GM21825 (cell line): ENCODE measurements at regions not wholly inside any gene's neighbourhood (a gene's known extent, or its start where the extent isn't known, plus 50 kb on each side); places are given as distances from the start of the nearest gene placed in this dataset.
"Not testable (repeated sequence)": the region's sequence is repeated elsewhere in the genome, so short reads cannot be mapped to it uniquely, and the experiment has no call there.

Source experiments
- ATAC-seq: cut with Tn5 transposase; IDR thresholded peaks from one replicate; pipeline ENCODE4 v1.9.1; 2021; ENCODE audit warnings: mild to moderate bottlenecking, moderate library complexity; ENCODE audit not compliant: unreplicated experiment

DNA sequence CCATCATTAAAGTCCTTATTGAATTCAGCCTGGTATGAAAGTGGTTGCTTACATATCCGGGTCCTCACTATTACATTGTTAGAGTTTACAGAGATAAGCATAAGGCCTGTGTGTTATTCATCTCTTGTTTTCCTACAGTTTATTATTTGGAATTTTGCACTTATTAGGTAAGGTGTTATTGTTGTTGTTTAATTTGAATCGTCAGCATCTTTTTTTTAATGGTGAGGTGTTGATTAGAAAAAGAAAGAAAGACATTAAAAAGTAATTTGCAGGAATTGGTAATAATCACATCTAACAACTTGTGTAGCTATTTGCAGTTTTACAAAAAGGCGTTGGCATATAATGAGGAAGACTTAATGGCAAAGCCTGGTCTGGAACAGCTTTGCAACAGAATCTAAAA lies 158.6 kb downstream of the SAMD5 start:
- no peak for ATAC-seq

DNA sequence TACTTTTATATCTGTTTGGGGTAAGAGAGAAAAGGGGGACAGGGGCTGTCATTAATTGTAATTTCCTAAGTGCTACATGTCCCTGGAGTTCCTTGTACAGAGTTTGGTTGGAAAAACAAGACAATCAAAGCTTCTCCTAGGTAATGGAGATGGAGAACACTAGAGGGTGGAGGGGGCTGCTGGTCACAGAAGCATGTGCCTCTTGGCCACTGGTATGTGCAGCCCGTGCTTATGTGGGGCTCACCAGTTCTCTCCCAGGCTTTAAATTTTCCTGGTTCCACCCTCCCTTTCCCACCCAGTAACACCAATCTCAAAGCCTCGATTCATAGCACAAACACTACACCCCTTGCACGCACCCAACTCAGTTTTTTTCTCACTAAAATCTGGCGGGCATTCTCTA lies 165.6 kb downstream of the SAMD5 start:
- no peak for ATAC-seq

DNA sequence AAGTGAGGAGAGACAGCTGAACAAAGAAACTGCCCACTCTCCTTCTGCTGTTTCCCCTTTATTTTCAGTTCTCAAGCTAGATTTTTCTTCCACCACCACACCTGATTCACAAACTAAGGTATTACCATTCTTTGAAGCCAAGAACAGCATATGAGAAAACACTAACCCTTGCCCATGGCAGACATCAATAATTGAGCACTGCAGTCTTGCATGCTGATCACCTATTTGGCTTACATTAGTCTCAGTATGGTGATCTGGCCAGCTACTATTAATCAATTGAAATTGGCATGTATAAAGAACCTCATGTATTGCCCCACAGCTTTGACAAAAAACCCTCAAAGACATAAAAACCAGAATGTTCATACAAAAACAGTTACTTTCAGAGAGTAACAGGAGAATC lies 166.3 kb downstream of the SAMD5 start:
- no peak for ATAC-seq

DNA sequence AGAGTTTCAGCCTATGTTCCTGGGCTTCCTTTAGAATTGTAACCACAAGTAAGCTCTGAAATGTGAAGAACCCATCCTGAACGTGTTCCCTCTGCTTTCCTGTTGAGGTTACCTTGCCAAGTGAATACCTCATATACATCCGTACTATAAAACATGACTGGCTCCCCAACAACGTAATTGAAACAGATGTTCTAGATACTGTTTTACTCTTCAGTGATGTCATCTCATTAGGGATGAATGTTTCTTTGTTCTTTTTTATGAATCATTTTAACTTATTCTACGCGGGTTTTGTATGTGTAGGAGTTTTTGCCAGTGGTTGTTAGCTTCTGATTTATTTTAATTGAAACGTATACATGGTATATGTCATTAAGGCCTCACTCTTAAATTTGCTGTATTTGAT lies 166.8 kb downstream of the SAMD5 start:
- no peak for ATAC-seq

DNA sequence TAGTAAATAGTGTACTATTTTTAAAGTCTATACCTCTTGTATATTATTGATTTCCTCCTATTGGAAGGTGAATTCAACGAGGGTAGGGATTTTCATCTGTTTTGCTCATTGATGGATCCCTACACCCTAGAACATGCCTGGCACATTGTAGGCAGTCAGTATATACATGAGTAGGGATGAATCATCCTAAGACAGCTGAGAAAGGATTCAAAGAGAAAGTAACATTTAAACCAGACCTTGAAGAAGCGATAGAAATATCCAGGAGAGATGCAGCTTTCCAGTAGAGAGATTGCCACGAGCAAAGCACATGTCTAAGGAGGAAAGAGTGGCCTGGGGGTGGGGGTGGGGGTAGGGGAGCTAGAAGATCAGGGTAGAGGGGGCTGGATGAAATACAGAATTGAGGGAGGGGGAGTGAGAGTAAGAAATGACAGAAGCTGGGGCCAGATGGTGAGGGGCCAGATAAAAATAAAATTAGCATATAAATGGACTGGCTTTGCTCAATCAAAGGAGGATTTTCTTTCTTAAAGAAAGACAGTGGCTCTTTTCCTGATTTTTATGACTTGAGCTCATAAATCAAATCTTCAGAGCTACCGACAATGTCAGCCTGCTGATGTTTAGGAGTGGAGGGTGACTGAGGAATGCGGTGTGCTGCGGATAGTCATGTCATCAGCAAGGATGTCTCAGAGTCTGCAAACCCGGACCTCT lies 168.2 kb downstream of the SAMD5 start:
- no peak for ATAC-seq

DNA sequence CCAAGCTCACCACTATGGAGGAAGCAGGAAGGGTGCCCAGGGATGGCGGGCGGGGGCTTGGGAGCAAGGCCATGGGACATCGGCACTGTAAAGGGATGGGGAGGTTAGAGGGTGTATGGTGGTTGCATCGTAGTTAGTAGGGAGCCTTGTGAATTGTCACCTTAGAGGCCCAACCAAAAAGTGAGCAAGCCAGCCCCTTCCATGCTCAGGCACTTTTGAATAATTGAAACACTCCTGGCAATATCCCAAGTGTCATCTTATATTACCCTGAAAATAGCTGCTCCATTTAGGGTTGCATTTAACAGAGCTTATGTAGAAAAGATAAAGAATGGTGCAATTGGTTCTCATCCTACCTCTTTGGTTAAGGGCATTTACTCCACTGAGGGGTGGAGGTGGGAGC lies 169.2 kb downstream of the SAMD5 start:
- ATAC-seq: no peak

DNA sequence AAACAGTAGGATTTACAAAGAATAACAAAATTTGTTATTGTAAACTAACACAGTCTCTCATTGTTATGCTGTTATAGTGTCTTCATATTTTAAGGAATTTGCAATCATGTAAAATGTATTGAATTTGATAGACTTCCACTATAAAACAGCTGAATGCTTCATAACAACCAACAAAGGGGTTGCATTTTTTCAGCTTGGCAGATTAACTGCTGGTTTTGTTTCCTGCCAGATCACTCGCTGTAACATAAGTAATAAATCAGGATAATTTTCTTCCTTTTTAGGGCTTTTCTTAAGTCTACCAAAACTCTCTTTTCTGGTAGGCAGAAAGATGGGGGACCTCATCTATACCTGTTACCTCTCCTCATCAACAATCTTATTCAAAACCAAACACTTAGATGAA lies 169.8 kb downstream of the SAMD5 start:
- no peak for ATAC-seq

DNA sequence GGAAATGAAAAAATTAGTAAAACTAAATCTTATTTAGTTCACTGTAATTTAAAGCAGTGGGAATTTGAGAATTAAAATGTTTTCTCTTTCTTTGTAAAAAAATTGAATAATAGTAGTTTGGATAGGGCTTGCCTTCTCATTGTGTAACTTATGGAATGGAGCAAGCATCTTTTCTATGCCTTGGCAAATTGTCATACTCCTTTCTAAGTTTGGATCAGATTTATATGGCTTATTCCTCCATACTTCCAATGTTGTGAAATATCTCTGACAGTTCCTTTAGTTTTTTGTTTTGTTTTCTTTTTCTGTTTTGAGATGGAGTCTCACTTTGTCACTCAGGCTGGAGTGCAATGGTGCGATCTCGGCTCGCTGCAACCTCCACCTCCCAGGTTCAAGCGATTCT lies 176.4 kb downstream of the SAMD5 start:
- no peak for ATAC-seq

DNA sequence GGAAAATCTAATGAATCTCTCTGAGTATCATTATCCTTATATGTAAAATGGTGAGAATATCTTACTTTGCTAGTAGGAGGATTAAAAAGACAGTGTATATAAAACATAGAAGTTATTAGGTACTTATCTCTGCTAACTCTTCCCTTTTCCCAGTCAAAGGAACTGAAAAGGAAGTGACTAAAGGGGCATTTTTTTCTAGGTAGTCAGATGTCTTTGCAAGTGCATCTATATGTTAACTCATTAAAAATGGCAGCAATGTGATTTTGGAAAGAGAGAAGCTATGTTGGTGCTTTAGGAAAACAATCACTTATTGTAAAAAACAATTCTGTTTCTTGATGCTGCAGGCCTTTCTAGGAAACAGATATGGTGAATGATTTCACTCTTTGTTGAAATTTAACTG lies 180.9 kb downstream of the SAMD5 start:
- no peak for ATAC-seq

DNA sequence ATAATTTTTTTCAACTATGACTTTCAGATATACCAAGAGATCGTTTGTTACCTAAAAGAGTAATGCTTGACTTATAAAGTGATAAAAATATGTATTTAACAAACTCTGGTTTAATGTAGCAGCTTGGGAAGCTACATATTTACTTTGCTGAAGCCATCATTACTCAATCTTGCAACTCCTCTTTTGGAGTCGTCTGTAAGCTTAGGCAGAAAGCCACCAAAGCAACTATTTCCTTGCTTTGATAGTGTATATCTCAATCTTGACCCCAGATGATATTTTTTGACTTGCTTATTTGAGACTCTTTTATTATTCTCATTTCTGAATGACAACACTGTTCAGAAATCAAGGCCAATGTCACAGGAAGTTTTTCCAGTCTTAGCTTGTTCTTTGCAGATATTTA lies 183.0 kb downstream of the SAMD5 start:
- no peak for ATAC-seq

DNA sequence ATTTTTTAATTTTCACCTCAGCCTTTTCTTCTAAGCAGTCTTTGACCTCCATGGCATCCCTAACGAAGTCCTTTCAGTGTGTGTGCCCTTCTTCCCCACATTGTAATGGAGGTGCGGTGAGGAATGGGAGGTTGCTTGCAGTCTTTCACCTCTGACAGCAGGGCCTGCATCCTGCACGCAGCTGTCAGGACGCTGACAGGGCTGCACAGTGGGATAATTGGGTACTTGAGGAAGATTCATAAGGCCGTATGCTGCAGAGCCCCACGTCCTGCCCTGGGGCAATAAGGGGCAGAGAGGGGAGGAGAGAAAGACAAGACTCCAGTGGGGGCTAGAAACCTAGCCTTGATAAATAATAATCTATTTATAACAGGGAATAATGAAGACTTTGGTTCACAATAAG lies 184.7 kb downstream of the SAMD5 start:
- no peak for ATAC-seq

DNA sequence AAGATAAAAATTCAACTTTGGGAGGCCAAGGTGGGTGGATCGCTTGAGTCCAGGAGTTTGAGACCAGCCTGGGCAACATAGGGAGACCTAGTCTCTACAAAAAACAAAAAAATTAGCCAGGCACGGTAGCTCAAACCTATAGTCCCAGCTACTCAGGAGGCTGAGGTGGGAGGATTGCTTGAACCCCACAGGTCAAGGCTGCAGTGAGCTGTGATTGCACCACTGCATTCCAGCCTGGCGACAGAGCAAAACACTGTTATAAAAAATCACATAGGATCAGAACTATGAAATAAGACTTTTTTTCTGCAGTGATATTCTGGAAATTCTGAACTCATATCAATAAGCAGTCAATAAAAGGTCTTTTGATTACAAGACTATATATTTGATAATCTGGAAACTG lies 186.1 kb downstream of the SAMD5 start:
- not testable (repeated sequence) for ATAC-seq

DNA sequence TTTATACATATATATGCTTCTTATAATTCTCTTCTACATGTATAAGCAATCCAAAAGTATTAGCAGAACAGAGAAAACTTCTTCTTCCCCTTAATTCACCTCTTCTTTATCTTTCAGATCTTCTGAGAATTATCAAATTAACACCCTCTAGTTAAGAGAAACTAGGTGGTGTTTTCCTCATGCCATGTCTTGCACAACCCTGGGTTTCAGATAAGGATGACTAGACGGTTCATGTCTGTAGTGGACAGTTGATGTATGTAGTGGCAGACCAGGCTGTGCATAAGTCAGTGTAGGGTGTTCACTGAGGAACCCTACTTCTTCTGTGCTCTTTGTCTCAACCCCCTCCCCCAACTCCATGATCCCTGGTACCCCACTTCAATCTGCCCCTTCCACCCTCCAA lies 187.3 kb downstream of the SAMD5 start:
- no peak for ATAC-seq

DNA sequence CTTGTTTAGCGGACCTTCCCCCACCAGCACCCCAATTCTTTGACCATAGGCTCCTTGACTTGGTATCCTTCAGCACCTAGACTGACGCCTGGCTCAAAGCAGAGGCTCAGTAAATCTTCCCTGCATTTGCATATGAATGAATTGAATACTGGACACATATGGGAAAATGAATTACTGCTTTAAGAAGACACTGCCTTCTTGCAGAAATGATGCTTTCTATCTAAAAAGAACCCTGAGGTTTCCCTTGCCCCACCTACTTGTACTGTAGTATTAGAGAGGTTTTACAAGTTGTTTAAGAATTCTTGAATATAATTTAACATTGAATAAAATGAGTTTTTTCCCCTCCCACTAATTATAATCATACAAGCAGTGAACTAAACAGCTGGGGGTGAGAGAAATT lies 190.7 kb downstream of the SAMD5 start:
- ATAC-seq: no peak

DNA sequence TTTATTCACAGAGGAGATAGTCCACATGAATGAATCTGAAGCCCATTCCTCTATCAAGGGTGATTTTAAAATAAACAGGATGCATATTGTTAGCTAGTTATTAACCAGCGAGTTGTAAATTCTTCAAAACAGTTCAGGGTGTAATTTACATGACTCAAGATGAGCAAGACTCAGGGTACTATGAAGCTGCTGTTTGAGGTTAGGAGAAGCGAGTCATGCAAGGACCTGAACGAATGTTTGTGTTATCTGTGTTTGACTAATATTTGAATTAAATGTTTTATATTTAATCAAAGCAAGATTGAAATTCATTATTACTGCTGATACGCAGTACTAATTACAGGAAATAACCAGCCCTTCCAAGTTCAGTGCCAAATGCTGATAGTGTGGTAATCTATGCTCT lies 191.1 kb downstream of the SAMD5 start:
- ATAC-seq: no peak

DNA sequence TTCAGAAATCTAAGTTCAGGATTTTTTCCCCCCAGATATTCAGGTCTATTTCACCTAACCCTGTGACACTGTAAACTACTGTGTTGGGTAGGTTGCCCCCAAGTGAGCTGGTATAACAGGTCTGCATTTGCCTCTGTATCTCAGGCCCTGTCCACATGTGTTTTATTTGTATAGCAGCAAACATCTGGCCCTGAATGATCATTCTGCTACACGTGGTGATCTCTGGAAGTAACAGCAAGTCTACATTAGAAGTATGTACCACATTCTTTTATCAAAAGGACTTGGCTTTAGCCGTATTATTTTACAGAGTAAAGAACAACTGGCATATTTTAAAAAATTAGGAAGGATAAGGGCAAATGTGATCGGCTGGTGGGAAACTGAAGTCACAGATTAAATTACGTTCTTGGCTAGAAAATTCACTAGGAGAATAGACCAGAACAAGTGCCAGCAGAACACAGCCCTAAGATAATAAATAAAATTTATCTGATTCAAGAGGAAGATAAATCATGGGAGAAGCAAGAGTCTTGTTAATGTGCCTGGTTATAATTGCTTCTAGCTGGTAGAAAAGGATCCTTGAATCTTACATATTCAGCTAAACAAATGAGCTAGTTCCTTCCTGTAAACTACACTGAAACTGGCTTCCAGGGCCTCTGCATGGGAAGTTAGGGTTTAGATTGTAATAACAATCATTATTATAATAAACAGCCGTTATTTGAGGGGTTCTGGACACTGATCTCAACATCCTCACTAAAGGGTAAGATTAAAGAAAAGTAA lies 192.1 kb downstream of the SAMD5 start:
- ATAC-seq: no peak

DNA sequence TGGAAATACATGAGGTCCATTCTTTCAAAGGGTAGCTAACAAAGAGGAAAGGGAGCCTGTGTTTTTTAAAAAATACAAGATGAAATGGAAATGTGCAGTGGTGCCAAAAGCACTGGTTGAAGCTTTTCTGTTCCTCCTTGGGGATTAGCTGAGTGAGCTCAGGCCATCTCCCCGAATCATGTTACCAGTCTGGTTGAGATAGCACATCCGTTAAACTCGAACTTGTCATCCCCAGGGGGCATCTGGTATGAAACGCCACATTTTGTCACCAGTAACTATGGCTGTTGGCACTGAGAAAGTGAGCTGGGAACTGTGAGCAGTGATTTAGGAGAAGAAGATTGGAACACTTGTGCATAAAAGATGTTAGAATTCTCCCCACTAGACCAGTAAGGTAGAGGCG lies 196.2 kb downstream of the SAMD5 start:
- no peak for ATAC-seq

DNA sequence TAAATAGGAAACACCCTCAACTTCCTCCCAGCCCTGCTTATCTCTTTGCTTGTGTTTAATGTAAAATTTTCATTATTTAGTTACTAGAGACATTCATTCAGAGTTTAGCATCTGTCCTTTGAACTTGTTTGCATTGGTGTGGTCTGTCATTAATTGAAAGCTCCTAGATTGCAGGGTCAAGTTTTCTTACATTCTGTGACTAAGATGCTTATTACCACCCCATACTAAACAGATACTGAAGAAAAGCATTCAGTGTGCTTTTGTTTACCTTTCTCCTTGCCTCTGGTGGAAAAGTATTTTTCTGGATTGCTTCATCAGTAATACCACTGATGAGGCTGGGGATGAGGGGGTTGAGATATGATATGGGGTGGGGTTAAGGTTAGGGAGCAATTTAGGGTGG lies 199.0 kb downstream of the SAMD5 start:
- no peak for ATAC-seq

DNA sequence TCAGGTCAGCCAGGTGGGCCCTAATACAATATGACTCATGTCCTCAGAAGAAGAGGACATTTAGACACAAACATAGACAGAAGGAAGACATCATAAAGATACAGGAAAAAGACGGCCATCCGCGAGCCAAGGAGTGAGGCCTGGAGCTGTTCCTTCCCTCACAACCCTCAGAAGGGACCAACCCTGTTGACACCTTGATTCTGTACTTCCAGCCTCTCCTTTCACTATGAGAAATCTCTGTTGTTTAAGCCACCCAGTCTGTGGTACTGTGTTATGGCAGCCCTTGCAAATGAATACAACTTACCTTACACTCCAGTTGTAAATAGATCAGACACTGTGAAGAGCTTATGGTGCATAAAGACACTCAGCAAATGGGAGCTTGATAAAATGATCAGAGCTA lies 199.7 kb downstream of the SAMD5 start:
- no peak for ATAC-seq

DNA sequence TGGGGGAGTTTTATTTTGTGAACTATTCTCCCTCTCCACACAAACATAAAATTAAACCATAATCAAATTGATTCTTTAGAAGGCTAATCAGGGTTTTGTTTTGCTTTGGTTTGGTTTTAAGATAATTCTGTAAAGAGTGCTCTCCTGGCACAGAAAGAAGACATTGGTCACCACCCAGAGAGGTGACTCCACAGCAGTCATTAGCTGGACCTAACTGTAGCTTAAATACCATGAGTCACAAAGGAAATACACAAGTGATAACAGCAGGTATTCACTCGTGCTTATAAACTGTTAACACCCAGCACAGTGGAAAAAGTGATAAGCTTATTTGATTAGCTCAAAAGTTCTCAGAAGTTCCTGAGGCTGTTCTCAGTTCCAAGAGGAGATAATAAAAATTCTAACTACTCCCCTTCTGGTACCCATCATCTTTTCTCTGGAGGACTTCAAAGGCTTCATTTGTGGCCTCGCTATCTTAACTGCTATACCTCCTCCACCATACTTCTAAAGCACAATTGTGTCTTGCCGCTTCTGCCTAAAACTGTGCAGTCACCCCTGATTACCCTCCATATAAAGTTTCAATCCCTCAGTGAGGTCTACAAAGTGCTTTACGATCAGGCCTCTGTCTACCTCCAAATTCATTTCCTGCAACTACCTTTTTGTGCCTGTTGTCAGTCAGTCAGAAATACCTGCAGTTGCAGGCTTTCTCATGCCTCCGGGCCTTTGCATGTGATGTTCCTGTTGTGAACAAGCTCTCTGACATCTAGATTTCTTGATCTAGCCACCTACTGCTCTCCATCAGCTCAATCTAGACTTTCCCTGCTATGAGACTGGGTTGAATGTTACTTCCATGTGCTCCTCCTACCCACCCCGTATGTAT lies 201.1 kb downstream of the SAMD5 start:
- ATAC-seq: no peak

DNA sequence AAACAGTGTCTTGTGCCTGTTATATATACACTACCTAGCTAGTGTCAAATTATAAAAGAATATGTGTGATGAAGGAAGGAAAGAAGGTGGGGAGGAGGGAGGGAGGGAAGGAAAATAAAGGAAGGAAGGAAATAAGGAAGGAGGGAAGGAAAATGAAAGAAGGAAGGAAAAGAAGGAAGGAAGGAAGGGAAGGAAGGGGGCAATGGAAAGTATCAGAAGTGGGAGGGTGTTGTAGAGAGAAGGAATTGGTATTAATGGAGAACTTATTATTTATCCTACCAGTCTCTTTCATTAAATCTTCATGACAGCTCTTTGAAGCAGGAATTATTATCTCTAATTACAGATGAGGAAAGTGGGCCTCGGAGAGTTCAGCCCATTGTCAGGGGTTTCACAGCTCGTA lies 202.4 kb downstream of the SAMD5 start:
- no peak for ATAC-seq

DNA sequence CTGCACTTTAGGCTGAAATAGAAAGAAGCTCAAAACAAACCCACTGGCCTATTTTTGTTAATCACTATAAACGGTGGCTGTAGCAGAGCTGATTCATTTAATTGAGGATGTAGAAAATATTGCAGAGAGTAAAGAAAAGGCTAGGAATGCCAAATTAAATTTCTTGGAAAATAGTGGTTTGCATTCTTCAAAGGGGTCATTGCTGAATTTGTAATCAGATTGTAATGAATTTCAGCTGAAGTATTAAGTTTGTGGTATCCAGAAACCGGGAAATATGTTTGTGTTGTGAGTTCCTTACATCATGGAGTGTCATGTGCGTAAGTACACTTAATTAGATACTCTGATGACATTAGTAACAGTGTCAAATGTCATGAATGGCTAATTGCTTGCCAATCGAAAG lies 203.0 kb downstream of the SAMD5 start:
- no peak for ATAC-seq
